SU-DHL-6 (cell line): ENCODE measurements at regions not wholly inside any gene's neighbourhood (a gene's known extent, or its start where the extent isn't known, plus 50 kb on each side); places are given as distances from the start of the nearest gene placed in this dataset.

Experiments
- H2AFZ ChIP-seq: fragments of 200-600 bp; sonication (generic); 2 replicates; pipeline ENCODE4 v1.6.1; 2014; ENCODE audit warnings: low read depth, mild to moderate bottlenecking, moderate library complexity, mixed read lengths, antibody characterized with exemption, low read length; ENCODE audit not compliant: severe bottlenecking
- H3F3A ChIP-seq: fragments of 200-600 bp; shearing (Covaris generic); 2 replicates; pipeline ENCODE4 v1.6.0; 2016; ENCODE audit warnings: antibody characterized with exemption, mild to moderate bottlenecking; ENCODE audit not compliant: insufficient read depth
- H3K27ac ChIP-seq: fragments of 200-600 bp; sonication (generic); 2 replicates; pipeline ENCODE4 v1.5.1; 2016; ENCODE audit warnings: low read depth, mild to moderate bottlenecking, low read length, moderate library complexity, mixed read lengths
- H3K27me3 ChIP-seq: fragments of 200-600 bp; sonication (generic), shearing (Covaris generic); 2 replicates; pipeline ENCODE4 v1.6.0; 2014; ENCODE audit warnings: mild to moderate bottlenecking, low read length
- H3K36me3 ChIP-seq: fragments of 200-600 bp; sonication (generic); 2 replicates; pipeline ENCODE4 v1.6.1; 2014; ENCODE audit warnings: mild to moderate bottlenecking, low read length, mixed read lengths
- H3K4me2 ChIP-seq: fragments of 300-600, 200-600 bp; shearing (Covaris generic), sonication (generic); 2 replicates; pipeline ENCODE4 v1.6.0; 2014; ENCODE audit warnings: low read length, low read depth, mild to moderate bottlenecking; ENCODE audit not compliant: poor library complexity, severe bottlenecking
- H3K4me3 ChIP-seq: fragments of 200-600 bp; sonication (generic); 2 replicates; pipeline ENCODE4 v1.5.1; 2014; ENCODE audit warnings: antibody characterized with exemption, low read length, mild to moderate bottlenecking, mixed read lengths; ENCODE audit not compliant: insufficient read depth, poor library complexity, severe bottlenecking
- H3K79me2 ChIP-seq: fragments of 200-600 bp; sonication (generic); 2 replicates; pipeline ENCODE4 v1.6.1; 2014; ENCODE audit warnings: mild to moderate bottlenecking, low read length, moderate library complexity; ENCODE audit not compliant: insufficient read depth
- H3K9ac ChIP-seq: fragments of 200-600 bp; sonication (generic); 2 replicates; pipeline ENCODE4 v1.7.0; 2014; ENCODE audit warnings: mild to moderate bottlenecking, low read length
- H3K9me2 ChIP-seq: fragments of 200-600 bp; sonication (generic); replicated peaks from 2 replicates; pipeline ENCODE4 v1.6.1; 2014; ENCODE audit warnings: low read length; ENCODE audit not compliant: insufficient read depth
- H3K9me3 ChIP-seq: fragments of 200-600 bp; sonication (generic); 2 replicates; pipeline ENCODE4 v1.6.1; 2014; ENCODE audit warnings: low read length, mixed read lengths; ENCODE audit not compliant: insufficient read depth
- H4K20me1 ChIP-seq: fragments of 200-600 bp; sonication (generic); 2 replicates; pipeline ENCODE4 v1.6.1; 2014; ENCODE audit warnings: low read depth, mild to moderate bottlenecking, antibody characterized with exemption, low read length, moderate library complexity, mixed read lengths
- EZH2phosphoT487 ChIP-seq: fragments of 200-600 bp; sonication (generic), shearing (Covaris generic); conservative IDR thresholded peaks from 2 replicates; pipeline ENCODE4 v1.6.1; 2018; ENCODE audit warnings: mild to moderate bottlenecking, antibody characterized with exemption, low read length, moderate library complexity, mixed read lengths
- TF ChIP-seq, protein P1 (sequence below): fragments of 200-600 bp; sonication (generic); IDR thresholded peaks from one replicate; pipeline ENCODE4 v1.5.1; 2017; ENCODE audit warnings: antibody characterized with exemption, mild to moderate bottlenecking, low read length, moderate library complexity; ENCODE audit not compliant: insufficient read depth, poor library complexity, severe bottlenecking

DNA sequence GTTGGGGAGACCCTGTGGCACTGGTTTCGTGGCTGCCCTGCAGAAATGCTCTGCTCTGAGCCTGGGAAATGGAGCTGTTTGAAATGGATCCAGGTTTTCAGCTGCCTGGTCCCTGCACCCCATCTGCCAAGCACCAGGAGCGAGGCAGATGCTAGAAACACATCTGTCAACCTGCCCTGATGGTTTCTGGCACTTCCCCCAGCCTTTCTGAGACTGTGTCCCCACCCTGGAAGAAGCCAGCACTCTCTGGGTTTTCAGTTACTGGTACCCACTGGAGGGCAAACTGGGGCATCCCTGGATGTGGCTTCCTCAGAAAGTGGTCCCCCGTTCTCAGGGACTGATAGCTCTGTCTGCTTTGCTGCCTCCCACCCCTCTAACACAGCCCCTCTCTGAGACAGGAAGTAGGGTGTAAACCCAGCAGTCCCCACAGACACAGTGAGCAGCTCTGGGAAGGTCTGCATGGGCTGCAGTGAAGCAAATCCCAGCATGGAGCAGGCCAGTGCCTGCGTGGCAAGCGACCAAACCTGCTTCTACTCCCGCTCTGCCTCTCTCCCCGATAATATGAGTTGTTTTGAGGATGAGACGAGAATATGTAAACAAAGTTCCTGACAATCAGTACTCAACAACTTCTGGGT is 54.2 kb upstream of the MAFB start:
- Histone ChIP-seq H2AFZ (no peak overlapping the region), H3K9me2 (no peaks in the 10 kb centered on the region), H4K20me1 (no peaks in the 10 kb centered on the region), H3F3A (no peaks in the 10 kb centered on the region), H3K4me3 (no peak overlapping the region), H3K27me3 (no peaks in the 10 kb centered on the region), H3K79me2 (no peaks in the 10 kb centered on the region), H3K36me3 (no peaks in the 10 kb centered on the region), H3K27ac (no peak overlapping the region), H3K9ac (no peak overlapping the region), H3K9me3 (no peaks in the 10 kb centered on the region), H3K4me2 (no peak overlapping the region)
- TF ChIP-seq, protein P1, sequence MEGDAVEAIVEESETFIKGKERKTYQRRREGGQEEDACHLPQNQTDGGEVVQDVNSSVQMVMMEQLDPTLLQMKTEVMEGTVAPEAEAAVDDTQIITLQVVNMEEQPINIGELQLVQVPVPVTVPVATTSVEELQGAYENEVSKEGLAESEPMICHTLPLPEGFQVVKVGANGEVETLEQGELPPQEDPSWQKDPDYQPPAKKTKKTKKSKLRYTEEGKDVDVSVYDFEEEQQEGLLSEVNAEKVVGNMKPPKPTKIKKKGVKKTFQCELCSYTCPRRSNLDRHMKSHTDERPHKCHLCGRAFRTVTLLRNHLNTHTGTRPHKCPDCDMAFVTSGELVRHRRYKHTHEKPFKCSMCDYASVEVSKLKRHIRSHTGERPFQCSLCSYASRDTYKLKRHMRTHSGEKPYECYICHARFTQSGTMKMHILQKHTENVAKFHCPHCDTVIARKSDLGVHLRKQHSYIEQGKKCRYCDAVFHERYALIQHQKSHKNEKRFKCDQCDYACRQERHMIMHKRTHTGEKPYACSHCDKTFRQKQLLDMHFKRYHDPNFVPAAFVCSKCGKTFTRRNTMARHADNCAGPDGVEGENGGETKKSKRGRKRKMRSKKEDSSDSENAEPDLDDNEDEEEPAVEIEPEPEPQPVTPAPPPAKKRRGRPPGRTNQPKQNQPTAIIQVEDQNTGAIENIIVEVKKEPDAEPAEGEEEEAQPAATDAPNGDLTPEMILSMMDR = no peak
- TF ChIP-seq EZH2phosphoT487 = no peak

DNA sequence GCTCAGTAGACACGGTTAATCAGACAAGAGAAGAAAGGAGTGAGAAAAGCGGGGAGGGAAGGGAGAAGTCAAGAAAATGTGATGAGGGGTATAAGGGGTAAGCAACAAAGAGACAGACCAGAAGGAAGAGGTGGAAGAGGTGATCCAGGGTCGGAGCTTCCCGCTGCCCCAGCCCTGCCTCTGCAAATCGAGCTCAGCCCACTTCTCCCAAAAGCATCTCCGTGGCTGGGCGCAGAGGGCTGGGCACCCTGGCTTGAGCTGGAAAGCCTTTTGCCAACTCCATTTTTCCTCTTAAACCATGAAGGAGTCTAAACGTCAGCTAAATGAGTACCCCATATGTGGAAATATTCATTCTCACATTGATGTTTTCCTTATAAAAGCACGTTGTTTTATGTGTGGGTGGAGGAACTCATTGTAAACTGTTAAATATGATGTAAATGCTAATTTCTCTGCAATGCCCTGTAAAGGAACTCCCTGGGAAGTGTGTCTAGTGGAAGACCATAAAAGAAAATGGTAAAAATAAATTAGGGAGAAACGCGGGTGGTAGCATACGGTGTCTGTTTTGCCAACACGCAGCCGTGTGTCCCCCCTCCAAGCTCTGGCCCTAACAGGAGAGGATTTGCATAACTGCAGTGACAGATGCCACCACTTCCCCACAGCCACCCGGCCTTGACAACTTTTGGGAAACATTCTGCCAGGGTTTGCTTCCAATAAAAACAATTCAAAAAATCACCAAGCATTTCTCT is 55.2 kb upstream of the MAFB start:
- H3K9me3 ChIP-seq = no peaks in the 10 kb centered on the region
- TF ChIP-seq, protein P1 = no peak
- no peak for TF ChIP-seq EZH2phosphoT487
- no peaks in the 10 kb centered on the region for H3K36me3 ChIP-seq
- H3K27me3 ChIP-seq = no peaks in the 10 kb centered on the region
- no peaks in the 10 kb centered on the region for H3K9me2 ChIP-seq
- no peaks in the 10 kb centered on the region for H4K20me1 ChIP-seq
- H3K27ac ChIP-seq = no peak overlapping the region
- no peak overlapping the region for H2AFZ ChIP-seq
- H3K4me2 ChIP-seq = no peak overlapping the region
- no peaks in the 10 kb centered on the region for H3K79me2 ChIP-seq
- H3K9ac ChIP-seq = no peak overlapping the region
- H3K4me3 ChIP-seq = no peak overlapping the region
- H3F3A ChIP-seq = no peaks in the 10 kb centered on the region

DNA sequence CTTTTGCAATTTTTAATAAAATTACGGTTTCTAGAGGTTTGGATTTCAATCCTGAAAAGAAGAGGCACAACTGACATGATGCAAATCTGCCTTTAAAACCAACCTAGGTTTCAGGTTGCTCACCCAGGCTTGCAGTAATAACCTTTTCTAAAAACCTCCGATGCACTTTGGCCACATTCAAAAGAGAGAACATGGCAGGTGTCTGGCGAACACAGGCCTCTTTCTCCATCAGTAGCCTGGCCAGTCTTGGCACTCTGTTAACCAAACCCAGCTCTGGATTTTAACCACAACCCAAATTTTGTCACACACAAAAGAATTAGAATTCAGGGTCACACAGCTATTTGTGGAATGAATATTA is 55.8 kb upstream of the MAFB start:
- Histone ChIP-seq H3K4me2 (no peak overlapping the region), H2AFZ (no peak overlapping the region), H4K20me1 (no peaks in the 10 kb centered on the region), H3K79me2 (no peaks in the 10 kb centered on the region), H3K9me3 (no peaks in the 10 kb centered on the region), H3K9me2 (no peaks in the 10 kb centered on the region), H3F3A (no peaks in the 10 kb centered on the region), H3K9ac (no peak overlapping the region), H3K27ac (no peak overlapping the region), H3K27me3 (no peaks in the 10 kb centered on the region), H3K4me3 (no peak overlapping the region), H3K36me3 (no peaks in the 10 kb centered on the region)
- no peak for TF ChIP-seq EZH2phosphoT487
- TF ChIP-seq, protein P1 = no peak
